GM23338 (cell line): ENCODE measurements at regions not wholly inside any gene's neighbourhood (a gene's known extent, or its start where the extent isn't known, plus 50 kb on each side); places are given as distances from the start of the nearest gene placed in this dataset.
A peak's percentile ranks its signal among the peaks of the same experiment; 100 is the strongest.

Experiments used
- ATAC-seq: fragments of 200-7000 bp; cut with Tn5 transposase; 3 replicates; pipeline ENCODE4 v1.9.1; 2020
- DNase-seq: peaks from one replicate; pipeline ENCODE4 v3.0.0-alpha.2; 2015; ENCODE audit warnings: low spot score
- H2AFZ ChIP-seq: fragments of 200-600 bp; sonication (generic); 2 replicates; pipeline ENCODE4 v1.8.0; 2016; ENCODE audit warnings: antibody characterized with exemption, mild to moderate bottlenecking, moderate library complexity
- H3F3A ChIP-seq: fragments of 200-600 bp; sonication (generic); replicated peaks from 2 replicates; pipeline ENCODE4 v1.8.0; 2017; ENCODE audit warnings: antibody characterized with exemption, mixed run types, low read depth
- H3K27ac ChIP-seq: fragments of 200-600 bp; sonication (generic); 2 replicates; pipeline ENCODE4 v1.6.1; 2016; ENCODE audit warnings: low read depth
- H3K27me3 ChIP-seq: fragments of 200-600 bp; sonication (generic); 2 replicates; pipeline ENCODE4 v1.8.0; 2016; ENCODE audit warnings: mild to moderate bottlenecking, mixed run types, moderate library complexity; ENCODE audit not compliant: insufficient read depth
- H3K36me3 ChIP-seq: fragments of 200-600 bp; sonication (generic); 2 replicates; pipeline ENCODE4 v1.8.0; 2016; ENCODE audit warnings: mild to moderate bottlenecking; ENCODE audit not compliant: insufficient read depth
- H3K4me1 ChIP-seq: fragments of 200-600 bp; sonication (generic); 2 replicates; pipeline ENCODE4 v1.8.0; 2016; ENCODE audit warnings: mild to moderate bottlenecking, moderate library complexity; ENCODE audit not compliant: insufficient read depth
- H3K4me2 ChIP-seq: fragments of 200-600 bp; sonication (generic); 2 replicates; pipeline ENCODE4 v1.7.1; 2017; ENCODE audit warnings: mixed run types
- H3K4me3 ChIP-seq: fragments of 200-600 bp; sonication (generic); 2 replicates; pipeline ENCODE4 v1.6.1; 2016; ENCODE audit warnings: mixed run types
- H3K79me2 ChIP-seq: fragments of 200-600 bp; sonication (generic); replicated peaks from 2 replicates; pipeline ENCODE4 v1.8.0; 2017; ENCODE audit warnings: mild to moderate bottlenecking; ENCODE audit not compliant: insufficient read depth
- H3K9me2 ChIP-seq: fragments of 200-600 bp; sonication (generic); 2 replicates; pipeline ENCODE4 v1.8.0; 2017; ENCODE audit not compliant: insufficient read depth
- H4K20me1 ChIP-seq: fragments of 200-600 bp; sonication (generic); replicated peaks from 2 replicates; pipeline ENCODE4 v1.8.0; 2017; ENCODE audit warnings: mild to moderate bottlenecking; ENCODE audit not compliant: insufficient read depth
- H3K27ac Mint-ChIP-seq: 2 replicates; pipeline ENCODE4 v1.8.0; 2020; ENCODE audit warnings: inconsistent platforms, mild to moderate bottlenecking, moderate library complexity, mixed read lengths
- H3K27me3 Mint-ChIP-seq: 3 replicates; pipeline ENCODE4 v1.8.0; 2022; ENCODE audit warnings: low read depth, mild to moderate bottlenecking, moderate library complexity, mixed read lengths, inconsistent platforms; ENCODE audit not compliant: insufficient read depth, poor library complexity
- H3K36me3 Mint-ChIP-seq: 3 replicates; pipeline ENCODE4 v1.8.0; 2021; ENCODE audit warnings: low read depth, mild to moderate bottlenecking, inconsistent platforms, moderate library complexity, mixed read lengths
- H3K4me1 Mint-ChIP-seq: 3 replicates; pipeline ENCODE4 v1.8.0; 2020; ENCODE audit warnings: mild to moderate bottlenecking, inconsistent platforms, mixed read lengths
- H3K4me3 Mint-ChIP-seq: 3 replicates; pipeline ENCODE4 v1.8.0; 2021; ENCODE audit warnings: moderate library complexity, mild to moderate bottlenecking, inconsistent platforms, mixed read lengths
- H3K9me3 Mint-ChIP-seq: 3 replicates; pipeline ENCODE4 v1.8.0; 2020; ENCODE audit warnings: moderate library complexity, mild to moderate bottlenecking, inconsistent platforms, mixed read lengths
- CTCF ChIP-seq, 2 experiments: fragments of 200-600 bp in 1 of 2; sonication (generic) in 1 of 2; conservative IDR thresholded peaks; 2 replicates each; pipeline versions ENCODE4 v1.5.1 to v1.6.1; 2016 to 2017; ENCODE audit warnings: antibody characterized with exemption in 2 of 2, low read depth in 2 of 2, mild to moderate bottlenecking in 2 of 2, moderate library complexity in 1 of 2
- NANOG ChIP-seq: IDR thresholded peaks from 2 replicates; pipeline ENCODE4 v1.6.1; 2016; ENCODE audit warnings: antibody characterized with exemption, borderline replicate concordance
- REST ChIP-seq: IDR thresholded peaks from one replicate; pipeline ENCODE4 v1.6.1; 2018; ENCODE audit warnings: antibody characterized with exemption; ENCODE audit not compliant: unreplicated experiment
- ZNF331 ChIP-seq: fragments of 250-450 bp; sonication (Bioruptor Pico); IDR thresholded peaks from 2 replicates; pipeline ENCODE4 v1.5.0; 2020; ENCODE audit warnings: low read depth, mild to moderate bottlenecking, moderate library complexity
- ZNF462 ChIP-seq: fragments of 250-450 bp; sonication (Bioruptor Pico); IDR thresholded peaks from 2 replicates; pipeline ENCODE4 v1.5.0; 2020; ENCODE audit warnings: mild to moderate bottlenecking, moderate library complexity

DNA sequence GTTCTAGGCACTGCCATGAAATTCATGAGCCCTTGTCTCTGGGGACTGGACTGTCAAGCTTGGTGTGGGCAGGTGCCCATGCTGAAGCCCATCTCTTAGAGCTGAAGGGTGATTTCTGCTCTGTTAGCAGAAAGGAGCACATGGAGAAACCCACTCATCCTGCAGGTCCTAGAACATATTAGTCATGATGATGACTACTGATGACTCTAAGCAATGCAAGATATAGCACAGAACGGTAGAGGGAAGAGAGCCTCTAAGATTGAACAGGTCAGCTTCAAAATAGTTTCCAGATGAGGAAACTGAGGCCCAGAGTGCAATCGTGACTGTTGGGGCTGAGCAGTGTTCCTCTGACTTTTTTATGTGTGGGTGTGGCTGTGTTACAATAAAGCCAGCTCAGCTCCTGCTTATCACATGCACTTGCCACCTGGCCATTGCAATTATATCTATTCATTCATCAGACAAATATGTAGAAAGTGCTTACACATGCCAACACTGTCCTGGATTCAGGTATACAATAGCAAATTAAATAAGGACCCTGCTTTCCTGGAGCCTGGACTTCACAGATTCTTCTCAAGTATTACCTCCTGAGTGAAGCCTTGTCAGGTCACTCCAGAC, 140.2 kb upstream of the BRINP1 start (continued):
- TF ChIP-seq ZNF462 (CRISPR knock-in tag) (no peak), REST (no peak), NANOG (no peak)

GRCh38 chr9:119501374-119501773, 132.1 kb upstream of the BRINP1 start:
- Histone ChIP-seq H3K4me1 (no peaks in the 10 kb centered on the region), H3K27ac (no peak overlapping the region), H3K36me3 (no peaks in the 10 kb centered on the region), H4K20me1 (no peaks in the 10 kb centered on the region), H3K27me3 (no peaks in the 10 kb centered on the region), H3K4me2 (no peak overlapping the region), H3F3A (no peaks in the 10 kb centered on the region), H3K79me2 (no peaks in the 10 kb centered on the region), H3K9me2 (peaks cover 9% of the 10 kb centered on the region; the same call in 1 of the 2 replicates), H3K4me3 (no peak overlapping the region), H2AFZ (no peak overlapping the region)
- H3K36me3 Mint-ChIP-seq, result no peaks in the 10 kb centered on the region
- DNase-seq (peak; percentile 14), ATAC-seq (peak; percentile 38; the same call in 2 of the 3 replicates)
- H3K4me3 Mint-ChIP-seq, result no peak overlapping the region
- TF ChIP-seq CTCF (conservative IDR thresholded peaks at IDR 0.05; ENCODE audit: low read depth in 2 of 2), result peak in 1 of 2 experiments; percentile 17; a peak in 1 of 4 replicates
- no peak for TF ChIP-seq ZNF331 (CRISPR knock-in tag)
- H3K27ac Mint-ChIP-seq, result no peak overlapping the region
- no peaks in the 10 kb centered on the region; the same call in 2 of the 3 replicates for H3K9me3 Mint-ChIP-seq
- peaks cover 1% of the 10 kb centered on the region for H3K27me3 Mint-ChIP-seq
- no peaks in the 10 kb centered on the region for H3K4me1 Mint-ChIP-seq
